B cell (primary cell): ENCODE measurements at regions not wholly inside any gene's neighbourhood (a gene's known extent, or its start where the extent isn't known, plus 50 kb on each side); places are given as distances from the start of the nearest gene placed in this dataset.

Experiments used
- ATAC-seq: fragments of 200-7000 bp; cut with Tn5 transposase; one replicate; pipeline ENCODE4 v1.10.0; 2021; ENCODE audit warnings: low read depth, mild to moderate bottlenecking, moderate number of reproducible peaks, moderate library complexity
- CTCF ChIA-PET: fragments of 350-600 bp; sonication (Branson Sonifier 250); formaldehyde crosslinking; loops from one replicate; lab custom pipeline; 2021; ENCODE audit warnings: antibody characterized with exemption, inconsistent platforms; lab: Charles Lee
- POLR2A ChIA-PET: fragments of 350-600 bp; sonication (Branson Sonifier 250); formaldehyde crosslinking; loops from one replicate; lab custom pipeline; 2021; ENCODE audit warnings: antibody characterized with exemption; lab: Charles Lee
- DNase-seq: peaks from one replicate; pipeline ENCODE4 v3.0.0; 2013
- H2AFZ ChIP-seq: 2 replicates; pipeline ENCODE4 v1.6.1; 2012; ENCODE audit warnings: mild to moderate bottlenecking, low read depth, low read length; ENCODE audit not compliant: insufficient read depth, poor library complexity, severe bottlenecking
- H3K27ac ChIP-seq, 2 donors: 1 replicate in 1 of 2; 2 replicates in 1 of 2; pipeline ENCODE4 v1.5.1; 2012 to 2013; ENCODE audit warnings: low read length in 2 of 2, mild to moderate bottlenecking in 2 of 2, moderate library complexity in 1 of 2
- H3K27me3 ChIP-seq, 4 experiments: fragments of 200-600 bp in 1 of 4; sonication (generic) in 1 of 4; replicated peaks in 1 of 4; 1 replicate in 2 of 4; 2 replicates in 2 of 4; pipeline versions ENCODE4 v1.6.1 to v1.7.0; 2013 to 2016; ENCODE audit warnings: low read length in 3 of 4, mild to moderate bottlenecking in 2 of 4, mixed read lengths in 1 of 4, moderate library complexity in 1 of 4; ENCODE audit not compliant: insufficient read depth in 4 of 4, control insufficient read depth in 3 of 4; ENCODE audit errors: control extremely low read depth in 1 of 4
- H3K36me3 ChIP-seq, 2 experiments: replicated peaks in 1 of 2; 1 replicate in 1 of 2; 2 replicates in 1 of 2; pipeline versions ENCODE4 v1.6.1 to v1.7.1; 2013; ENCODE audit warnings: low read length in 1 of 2; ENCODE audit not compliant: insufficient read depth in 2 of 2, control insufficient read depth in 1 of 2; ENCODE audit errors: control extremely low read depth in 1 of 2, extremely low read depth in 1 of 2
- H3K4me1 ChIP-seq, 2 donors: fragments of 200-600 bp in 1 of 2; sonication (generic) in 1 of 2; 1 replicate in 1 of 2; 2 replicates in 1 of 2; pipeline versions ENCODE4 v1.5.1 to v1.6.1; 2013 to 2017; ENCODE audit warnings: low read length in 2 of 2; ENCODE audit not compliant: control insufficient read depth in 2 of 2, insufficient read depth in 2 of 2
- H3K4me2 ChIP-seq: replicated peaks from 2 replicates; pipeline ENCODE3; 2012; ENCODE audit warnings: mild to moderate bottlenecking, low read depth, low read length; ENCODE audit not compliant: poor library complexity, severe bottlenecking
- H3K4me3 ChIP-seq, 5 experiments: fragments of 200-600 bp in 1 of 5; sonication (generic) in 1 of 5; 1 replicate in 3 of 5; 2 replicates in 2 of 5; pipeline versions ENCODE4 v1.5.1 to v1.7.0; 2011 to 2016; ENCODE audit warnings: low read length in 4 of 5, mild to moderate bottlenecking in 4 of 5, low read depth in 2 of 5, control low read depth in 1 of 5, moderate library complexity in 1 of 5; ENCODE audit not compliant: insufficient read depth in 1 of 5; ENCODE audit errors: control extremely low read depth in 1 of 5, extremely low read depth in 1 of 5
- H3K79me2 ChIP-seq: fragments of 200-600 bp; sonication (generic); one replicate; pipeline ENCODE4 v1.6.0; 2016; ENCODE audit warnings: low read length; ENCODE audit not compliant: control insufficient read depth, insufficient read depth
- H3K9ac ChIP-seq: fragments of 200-600 bp; sonication (generic); 2 replicates; pipeline ENCODE4 v1.6.1; 2017; ENCODE audit warnings: mild to moderate bottlenecking, low read length, moderate library complexity
- H3K9me3 ChIP-seq, 3 donors: one replicate each; pipeline versions ENCODE4 v1.6.1 to v1.7.1; 2013; ENCODE audit warnings: low read length in 2 of 3; ENCODE audit not compliant: control insufficient read depth in 2 of 3, insufficient read depth in 1 of 3; ENCODE audit errors: control extremely low read depth in 1 of 3
- H4K20me1 ChIP-seq: 2 replicates; pipeline ENCODE4 v1.6.0; 2012; ENCODE audit warnings: mild to moderate bottlenecking, low read length; ENCODE audit not compliant: insufficient read depth, control insufficient read depth, poor library complexity, severe bottlenecking
- H3K27ac Mint-ChIP-seq: one replicate; pipeline ENCODE4 v1.8.0; 2021; ENCODE audit warnings: mixed read lengths
- H3K27me3 Mint-ChIP-seq: one replicate; pipeline ENCODE4 v1.8.0; 2021; ENCODE audit warnings: mixed read lengths
- H3K4me1 Mint-ChIP-seq: one replicate; pipeline ENCODE4 v1.8.0; 2021; ENCODE audit warnings: mixed read lengths
- H3K4me3 Mint-ChIP-seq: one replicate; pipeline ENCODE4 v1.8.0; 2021; ENCODE audit warnings: mixed read lengths
- H3K9me3 Mint-ChIP-seq: one replicate; pipeline ENCODE4 v1.8.0; 2022; ENCODE audit warnings: mixed read lengths; ENCODE audit not compliant: insufficient read depth
- CTCF ChIP-seq: fragments of 200-600 bp; IDR thresholded peaks from one replicate; pipeline ENCODE4 v1.8.0; 2022; ENCODE audit warnings: antibody characterized with exemption, mild to moderate bottlenecking
- EZH2 ChIP-seq: IDR thresholded peaks from 2 replicates; pipeline ENCODE4 v1.6.1; 2012; ENCODE audit warnings: borderline replicate concordance, low read depth, mild to moderate bottlenecking, moderate library complexity, low read length; ENCODE audit not compliant: insufficient read depth, poor library complexity, severe bottlenecking
- WGBS: methylation state at CpG from one replicate; pipeline ENCODE4 v1.1.5; 2013; ENCODE audit warnings: missing lambda C conversion rate; ENCODE audit not compliant: insufficient coverage; 5-methylcytosine and 5-hydroxymethylcytosine counted together
- intact Hi-C: fragments of 100-400 bp; cut with micrococcal nuclease; formaldehyde crosslinking; loops from one replicate; pipeline ENCODE4 v1.10.0; 2022

DNA sequence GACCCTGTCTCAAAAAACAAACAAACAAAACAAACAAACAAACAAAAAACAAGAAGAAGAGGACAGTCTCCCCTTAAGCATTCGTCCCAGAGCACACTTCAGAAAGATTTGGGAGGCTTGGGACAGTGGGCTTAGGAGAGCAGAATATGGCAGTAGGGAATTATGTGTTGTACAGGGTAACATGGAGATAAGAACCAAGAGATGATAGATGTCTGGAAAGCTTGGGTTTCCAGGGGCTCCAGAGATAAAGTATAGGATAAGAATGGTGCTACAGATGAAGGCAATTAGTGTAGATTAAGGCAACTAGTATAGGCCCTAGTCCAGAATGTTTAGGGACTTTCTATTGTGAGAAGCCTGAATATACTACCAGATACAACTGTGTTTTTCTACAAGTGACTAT is 934.9 kb upstream of the AUTS2 start:
- no peak for DNase-seq
- ATAC-seq, result no peak
- CTCF ChIA-PET, result no interaction called here
- Histone ChIP-seq H3K27me3 (no peaks in the 10 kb centered on the region), H3K36me3 (no peaks in the 10 kb centered on the region), H3K9ac (no peak overlapping the region), H4K20me1 (no peaks in the 10 kb centered on the region), H3K4me2 (no peak overlapping the region), H3K4me3 (no peak overlapping the region), H3K79me2 (no peaks in the 10 kb centered on the region), H3K9me3 (peaks cover 0 to 18% (median 0%) of the 10 kb centered on the region in 3 donors), H3K27ac (no peak overlapping the region), H2AFZ (no peak overlapping the region), H3K4me1 (no peaks in the 10 kb centered on the region)
- Mint-ChIP-seq H3K4me3 (no peak overlapping the region), H3K9me3 (no peaks in the 10 kb centered on the region), H3K27ac (no peak overlapping the region), H3K27me3 (no peaks in the 10 kb centered on the region), H3K4me1 (no peaks in the 10 kb centered on the region)
- TF ChIP-seq EZH2 (no peak), CTCF (no peak)
- POLR2A ChIA-PET, result no interaction called here
- intact Hi-C loops, result no loop called here
- WGBS, result 83% methylated on average over 1 of the region's 1 CpG

- POLR2A ChIA-PET, result no interaction called here
- DNase-seq (no peak), ATAC-seq (no peak)
- Histone ChIP-seq H4K20me1 (no peaks in the 10 kb centered on the region), H3K27ac (no peak overlapping the region), H3K9me3 (no peaks in the 10 kb centered on the region), H3K27me3 (no peaks in the 10 kb centered on the region), H3K4me3 (no peak overlapping the region), H3K4me1 (no peaks in the 10 kb centered on the region), H2AFZ (no peak overlapping the region), H3K79me2 (no peaks in the 10 kb centered on the region), H3K4me2 (no peak overlapping the region), H3K9ac (no peak overlapping the region), H3K36me3 (no peaks in the 10 kb centered on the region)
- Mint-ChIP-seq H3K9me3 (peaks cover 5% of the 10 kb centered on the region), H3K4me3 (no peak overlapping the region), H3K27me3 (no peaks in the 10 kb centered on the region), H3K4me1 (no peaks in the 10 kb centered on the region), H3K27ac (no peak overlapping the region)
- CTCF ChIA-PET, result no interaction called here
- intact Hi-C loops, result no loop called here
- 78% methylated on average over 1 of the region's 2 CpGs for WGBS
- TF ChIP-seq CTCF (no peak), EZH2 (no peak)
Observed at GRCh38 chr7:68671046-68671445, 927.2 kb upstream of the AUTS2 start.
